ENCODE measurements at regions not wholly inside any gene's neighbourhood (a gene's known extent, or its start where the extent isn't known, plus 50 kb on each side); places are given as distances from the start of the nearest gene placed in this dataset.

DNA sequence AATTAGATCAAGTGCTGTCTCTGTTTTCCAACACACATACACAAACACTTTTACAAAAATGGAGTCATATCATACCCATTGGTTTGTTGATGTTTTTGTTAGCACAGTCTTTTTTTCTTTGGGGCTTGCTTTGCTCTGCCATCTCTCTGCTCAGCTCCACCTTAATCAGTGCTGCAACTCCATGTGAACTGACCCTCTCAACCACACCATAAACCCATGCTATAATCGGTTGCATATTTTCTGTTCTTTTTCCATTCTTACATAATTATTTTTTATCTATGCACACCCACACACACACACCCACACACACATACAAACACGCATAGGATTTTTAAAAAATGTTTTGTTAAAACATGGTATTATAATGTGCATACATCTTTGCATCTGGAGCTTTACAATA lies 91.0 kb upstream of the CDH13 start:
- H4K20me1 ChIP-seq (ENCODE audit: insufficient read depth): no peaks in the 10 kb centered on the region
- no peak overlapping the region for H3K4me3 ChIP-seq (ENCODE audit: low read depth in 2 of 2, low read length in 1 of 2)
- H3K9me3 ChIP-seq: no peaks in the 10 kb centered on the region
- no peak overlapping the region for H2AFZ ChIP-seq (ENCODE audit: low read depth)
- H3K4me2 ChIP-seq: no peak overlapping the region
- 28% methylated on average over 2 of the region's 2 CpGs for WGBS (ENCODE audit: low lambda C conversion rate)
- no peaks in the 10 kb centered on the region for H3F3A ChIP-seq (replicated peaks; ENCODE audit: insufficient read depth)
- H3K27me3 ChIP-seq (ENCODE audit: insufficient read depth): no peaks in the 10 kb centered on the region; the same call in 1 of the 2 replicates
- TF ChIP-seq SIN3A (IDR thresholded peaks at IDR 0.05; ENCODE audit: borderline replicate concordance, low read depth, low read length): no peak
- TF ChIP-seq NRF1 (IDR thresholded peaks at IDR 0.05; ENCODE audit: low read depth, low read length): no peak
- TF ChIP-seq, protein P1, sequence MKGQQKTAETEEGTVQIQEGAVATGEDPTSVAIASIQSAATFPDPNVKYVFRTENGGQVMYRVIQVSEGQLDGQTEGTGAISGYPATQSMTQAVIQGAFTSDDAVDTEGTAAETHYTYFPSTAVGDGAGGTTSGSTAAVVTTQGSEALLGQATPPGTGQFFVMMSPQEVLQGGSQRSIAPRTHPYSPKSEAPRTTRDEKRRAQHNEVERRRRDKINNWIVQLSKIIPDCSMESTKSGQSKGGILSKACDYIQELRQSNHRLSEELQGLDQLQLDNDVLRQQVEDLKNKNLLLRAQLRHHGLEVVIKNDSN (IDR thresholded peaks at IDR 0.05; ENCODE audit: borderline replicate concordance, low read depth): no peak
- TF ChIP-seq TCF12 (IDR thresholded peaks at IDR 0.05): no peak
- TF ChIP-seq, protein P2, sequence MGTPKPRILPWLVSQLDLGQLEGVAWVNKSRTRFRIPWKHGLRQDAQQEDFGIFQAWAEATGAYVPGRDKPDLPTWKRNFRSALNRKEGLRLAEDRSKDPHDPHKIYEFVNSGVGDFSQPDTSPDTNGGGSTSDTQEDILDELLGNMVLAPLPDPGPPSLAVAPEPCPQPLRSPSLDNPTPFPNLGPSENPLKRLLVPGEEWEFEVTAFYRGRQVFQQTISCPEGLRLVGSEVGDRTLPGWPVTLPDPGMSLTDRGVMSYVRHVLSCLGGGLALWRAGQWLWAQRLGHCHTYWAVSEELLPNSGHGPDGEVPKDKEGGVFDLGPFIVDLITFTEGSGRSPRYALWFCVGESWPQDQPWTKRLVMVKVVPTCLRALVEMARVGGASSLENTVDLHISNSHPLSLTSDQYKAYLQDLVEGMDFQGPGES (IDR thresholded peaks at IDR 0.05; ENCODE audit: low read depth, low read length): no peak
- TF ChIP-seq FOSL2 (IDR thresholded peaks at IDR 0.05; ENCODE audit: borderline replicate concordance, low read depth): no peak
- TF ChIP-seq RXRA (IDR thresholded peaks at IDR 0.05; ENCODE audit: borderline replicate concordance, low read depth): no peak
- no peak overlapping the region for H3K9ac ChIP-seq
- no peaks in the 10 kb centered on the region for H3K4me1 ChIP-seq (ENCODE audit: control insufficient read depth in 1 of 2, insufficient read depth in 2 of 2, low read depth in 1 of 2, low read length in 1 of 2)
- POLR2A ChIA-PET: no interaction called here
- H3K27ac ChIP-seq (ENCODE audit: low read depth in 2 of 2, low read length in 1 of 2): no peak overlapping the region
- no peaks in the 10 kb centered on the region for H3K79me2 ChIP-seq (ENCODE audit: insufficient read depth)
- DNase-seq: no peak
- H3K9me2 ChIP-seq: no peaks in the 10 kb centered on the region
- CTCF ChIA-PET: interaction anchor here (1.2 kb wide), 1 partner anchor 79 kb away, joined by 3 read pairs; no protein-coding TSS in a partner anchor
- no peaks in the 10 kb centered on the region for H3K36me3 ChIP-seq (replicated peaks in 1 of 2; ENCODE audit: control insufficient read depth in 1 of 2, insufficient read depth in 2 of 2, low read length in 1 of 2)

DNA sequence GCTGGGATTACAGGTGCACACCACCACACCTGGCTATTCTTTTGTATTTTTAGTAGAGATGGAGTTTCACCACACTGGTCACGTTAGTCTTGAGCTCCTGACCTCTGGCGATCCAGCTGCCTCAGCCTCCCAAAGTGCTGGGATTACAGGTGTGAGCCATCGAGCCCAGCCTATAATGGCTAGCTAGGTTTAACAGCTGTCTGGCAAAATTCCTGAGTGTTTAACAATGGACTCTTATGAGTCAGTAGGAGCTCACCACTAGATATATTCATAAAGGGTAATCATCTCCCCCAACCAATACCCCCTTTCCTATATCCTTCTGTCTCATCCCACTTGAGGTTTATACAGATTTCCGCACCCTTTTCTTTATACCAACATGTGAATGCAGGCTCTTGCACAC lies 91.5 kb upstream of the CDH13 start:
- no peaks in the 10 kb centered on the region for H3K9me3 ChIP-seq
- no peaks in the 10 kb centered on the region for H3F3A ChIP-seq (replicated peaks; ENCODE audit: insufficient read depth)
- no peaks in the 10 kb centered on the region for H3K36me3 ChIP-seq (replicated peaks in 1 of 2; ENCODE audit: control insufficient read depth in 1 of 2, insufficient read depth in 2 of 2, low read length in 1 of 2)
- no peaks in the 10 kb centered on the region for H3K4me1 ChIP-seq (ENCODE audit: control insufficient read depth in 1 of 2, insufficient read depth in 2 of 2, low read depth in 1 of 2, low read length in 1 of 2)
- DNase-seq: no peak
- 18% methylated on average over 4 of the region's 4 CpGs for WGBS (ENCODE audit: low lambda C conversion rate)
- no peaks in the 10 kb centered on the region for H4K20me1 ChIP-seq (ENCODE audit: insufficient read depth)
- H3K79me2 ChIP-seq (ENCODE audit: insufficient read depth): no peaks in the 10 kb centered on the region
- ChIA-PET CTCF (interaction anchor here (1.2 kb wide), 1 partner anchor 79 kb away, joined by 3 read pairs; no protein-coding TSS in a partner anchor), POLR2A (no interaction called here)
- no peak overlapping the region for H3K4me2 ChIP-seq
- H3K27me3 ChIP-seq (ENCODE audit: insufficient read depth): no peaks in the 10 kb centered on the region
- TF ChIP-seq RFX5 (IDR thresholded peaks at IDR 0.05; ENCODE audit: low read length) (no peak), TAF1 (IDR thresholded peaks at IDR 0.05; ENCODE audit: borderline replicate concordance, low read depth, low read length) (no peak), FOXM1 (IDR thresholded peaks at IDR 0.05; ENCODE audit: low read depth) (no peak), POLR2AphosphoS5 (IDR thresholded peaks at IDR 0.05; ENCODE audit: low read depth, low read length) (no peak), CHD2 (IDR thresholded peaks at IDR 0.05; ENCODE audit: low read length, partially characterized antibody) (no peak), GATA2 (CRISPR knock-in tag; IDR thresholded peaks at IDR 0.05) (no peak), MEF2A (IDR thresholded peaks at IDR 0.05; ENCODE audit: borderline replicate concordance, low read depth) (no peak), TEAD4 (IDR thresholded peaks at IDR 0.05; ENCODE audit: borderline replicate concordance, insufficient read depth) (no peak)
- TF ChIP-seq, protein P3, sequence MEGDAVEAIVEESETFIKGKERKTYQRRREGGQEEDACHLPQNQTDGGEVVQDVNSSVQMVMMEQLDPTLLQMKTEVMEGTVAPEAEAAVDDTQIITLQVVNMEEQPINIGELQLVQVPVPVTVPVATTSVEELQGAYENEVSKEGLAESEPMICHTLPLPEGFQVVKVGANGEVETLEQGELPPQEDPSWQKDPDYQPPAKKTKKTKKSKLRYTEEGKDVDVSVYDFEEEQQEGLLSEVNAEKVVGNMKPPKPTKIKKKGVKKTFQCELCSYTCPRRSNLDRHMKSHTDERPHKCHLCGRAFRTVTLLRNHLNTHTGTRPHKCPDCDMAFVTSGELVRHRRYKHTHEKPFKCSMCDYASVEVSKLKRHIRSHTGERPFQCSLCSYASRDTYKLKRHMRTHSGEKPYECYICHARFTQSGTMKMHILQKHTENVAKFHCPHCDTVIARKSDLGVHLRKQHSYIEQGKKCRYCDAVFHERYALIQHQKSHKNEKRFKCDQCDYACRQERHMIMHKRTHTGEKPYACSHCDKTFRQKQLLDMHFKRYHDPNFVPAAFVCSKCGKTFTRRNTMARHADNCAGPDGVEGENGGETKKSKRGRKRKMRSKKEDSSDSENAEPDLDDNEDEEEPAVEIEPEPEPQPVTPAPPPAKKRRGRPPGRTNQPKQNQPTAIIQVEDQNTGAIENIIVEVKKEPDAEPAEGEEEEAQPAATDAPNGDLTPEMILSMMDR (IDR thresholded peaks at IDR 0.05): no peak
- TF ChIP-seq, protein P4, sequence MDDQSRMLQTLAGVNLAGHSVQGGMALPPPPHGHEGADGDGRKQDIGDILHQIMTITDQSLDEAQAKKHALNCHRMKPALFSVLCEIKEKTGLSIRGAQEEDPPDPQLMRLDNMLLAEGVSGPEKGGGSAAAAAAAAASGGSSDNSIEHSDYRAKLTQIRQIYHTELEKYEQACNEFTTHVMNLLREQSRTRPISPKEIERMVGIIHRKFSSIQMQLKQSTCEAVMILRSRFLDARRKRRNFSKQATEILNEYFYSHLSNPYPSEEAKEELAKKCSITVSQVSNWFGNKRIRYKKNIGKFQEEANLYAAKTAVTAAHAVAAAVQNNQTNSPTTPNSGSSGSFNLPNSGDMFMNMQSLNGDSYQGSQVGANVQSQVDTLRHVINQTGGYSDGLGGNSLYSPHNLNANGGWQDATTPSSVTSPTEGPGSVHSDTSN (IDR thresholded peaks at IDR 0.05): no peak
- no peak overlapping the region for H3K4me3 ChIP-seq (ENCODE audit: low read depth in 2 of 2, low read length in 1 of 2)
- H3K27ac ChIP-seq (ENCODE audit: low read depth in 2 of 2, low read length in 1 of 2): no peak overlapping the region
- no peak overlapping the region for H2AFZ ChIP-seq (ENCODE audit: low read depth)
- H3K9me2 ChIP-seq: no peaks in the 10 kb centered on the region
- no peak overlapping the region for H3K9ac ChIP-seq

Data from SK-N-SH (cell line).